ENCODE measurements at regions not wholly inside any gene's neighbourhood (a gene's known extent, or its start where the extent isn't known, plus 50 kb on each side); places are given as distances from the start of the nearest gene placed in this dataset.

DNA sequence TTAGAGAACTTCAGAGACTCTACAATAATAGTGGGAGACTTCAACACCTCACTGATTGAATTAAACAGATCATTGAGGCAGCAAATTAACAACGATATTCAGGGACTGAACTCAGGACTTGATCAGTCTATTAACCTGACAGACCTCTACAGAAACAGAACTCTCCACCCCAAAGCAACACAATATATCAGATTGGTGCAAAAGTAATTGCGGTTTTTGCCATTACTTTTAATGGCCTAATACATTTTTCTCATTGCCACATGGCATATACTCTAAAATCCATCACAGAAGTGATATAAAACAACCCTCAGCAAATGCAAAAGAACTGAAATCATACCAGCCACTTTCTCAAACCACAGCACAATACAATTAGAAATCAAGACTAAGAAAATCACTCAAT lies 298.1 kb upstream of the SGO1 start:
- TF ChIP-seq ZNF521 (tag by site-specific recombination; IDR thresholded peaks at IDR 0.05) (no peak), ZNF184 (tag by site-specific recombination; IDR thresholded peaks at IDR 0.05) (no peak), SCRT1 (tag by site-specific recombination; IDR thresholded peaks at IDR 0.05; ENCODE audit: borderline replicate concordance) (no peak), HOXD13 (CRISPR knock-in tag; IDR thresholded peaks at IDR 0.05; ENCODE audit: borderline replicate concordance) (no peak), TCF7L2 (IDR thresholded peaks at IDR 0.05; ENCODE audit: borderline replicate concordance, low read depth, low read length) (no peak), PRDM1 (tag by site-specific recombination; IDR thresholded peaks at IDR 0.05) (no peak), MZF1 (tag by site-specific recombination; IDR thresholded peaks at IDR 0.05; ENCODE audit: borderline replicate concordance) (no peak), TRIM28 (IDR thresholded peaks at IDR 0.05; ENCODE audit: borderline replicate concordance, low read length) (no peak), ZBTB7A (tag by site-specific recombination; IDR thresholded peaks at IDR 0.05; ENCODE audit: low read depth) (no peak)
- TF ChIP-seq, protein P1, sequence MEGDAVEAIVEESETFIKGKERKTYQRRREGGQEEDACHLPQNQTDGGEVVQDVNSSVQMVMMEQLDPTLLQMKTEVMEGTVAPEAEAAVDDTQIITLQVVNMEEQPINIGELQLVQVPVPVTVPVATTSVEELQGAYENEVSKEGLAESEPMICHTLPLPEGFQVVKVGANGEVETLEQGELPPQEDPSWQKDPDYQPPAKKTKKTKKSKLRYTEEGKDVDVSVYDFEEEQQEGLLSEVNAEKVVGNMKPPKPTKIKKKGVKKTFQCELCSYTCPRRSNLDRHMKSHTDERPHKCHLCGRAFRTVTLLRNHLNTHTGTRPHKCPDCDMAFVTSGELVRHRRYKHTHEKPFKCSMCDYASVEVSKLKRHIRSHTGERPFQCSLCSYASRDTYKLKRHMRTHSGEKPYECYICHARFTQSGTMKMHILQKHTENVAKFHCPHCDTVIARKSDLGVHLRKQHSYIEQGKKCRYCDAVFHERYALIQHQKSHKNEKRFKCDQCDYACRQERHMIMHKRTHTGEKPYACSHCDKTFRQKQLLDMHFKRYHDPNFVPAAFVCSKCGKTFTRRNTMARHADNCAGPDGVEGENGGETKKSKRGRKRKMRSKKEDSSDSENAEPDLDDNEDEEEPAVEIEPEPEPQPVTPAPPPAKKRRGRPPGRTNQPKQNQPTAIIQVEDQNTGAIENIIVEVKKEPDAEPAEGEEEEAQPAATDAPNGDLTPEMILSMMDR (tag by site-specific recombination; IDR thresholded peaks at IDR 0.05), result no peak
- TF ChIP-seq, protein P2, sequence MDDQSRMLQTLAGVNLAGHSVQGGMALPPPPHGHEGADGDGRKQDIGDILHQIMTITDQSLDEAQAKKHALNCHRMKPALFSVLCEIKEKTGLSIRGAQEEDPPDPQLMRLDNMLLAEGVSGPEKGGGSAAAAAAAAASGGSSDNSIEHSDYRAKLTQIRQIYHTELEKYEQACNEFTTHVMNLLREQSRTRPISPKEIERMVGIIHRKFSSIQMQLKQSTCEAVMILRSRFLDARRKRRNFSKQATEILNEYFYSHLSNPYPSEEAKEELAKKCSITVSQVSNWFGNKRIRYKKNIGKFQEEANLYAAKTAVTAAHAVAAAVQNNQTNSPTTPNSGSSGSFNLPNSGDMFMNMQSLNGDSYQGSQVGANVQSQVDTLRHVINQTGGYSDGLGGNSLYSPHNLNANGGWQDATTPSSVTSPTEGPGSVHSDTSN (CRISPR knock-in tag; IDR thresholded peaks at IDR 0.05), result no peak
- TF ChIP-seq, protein P3, sequence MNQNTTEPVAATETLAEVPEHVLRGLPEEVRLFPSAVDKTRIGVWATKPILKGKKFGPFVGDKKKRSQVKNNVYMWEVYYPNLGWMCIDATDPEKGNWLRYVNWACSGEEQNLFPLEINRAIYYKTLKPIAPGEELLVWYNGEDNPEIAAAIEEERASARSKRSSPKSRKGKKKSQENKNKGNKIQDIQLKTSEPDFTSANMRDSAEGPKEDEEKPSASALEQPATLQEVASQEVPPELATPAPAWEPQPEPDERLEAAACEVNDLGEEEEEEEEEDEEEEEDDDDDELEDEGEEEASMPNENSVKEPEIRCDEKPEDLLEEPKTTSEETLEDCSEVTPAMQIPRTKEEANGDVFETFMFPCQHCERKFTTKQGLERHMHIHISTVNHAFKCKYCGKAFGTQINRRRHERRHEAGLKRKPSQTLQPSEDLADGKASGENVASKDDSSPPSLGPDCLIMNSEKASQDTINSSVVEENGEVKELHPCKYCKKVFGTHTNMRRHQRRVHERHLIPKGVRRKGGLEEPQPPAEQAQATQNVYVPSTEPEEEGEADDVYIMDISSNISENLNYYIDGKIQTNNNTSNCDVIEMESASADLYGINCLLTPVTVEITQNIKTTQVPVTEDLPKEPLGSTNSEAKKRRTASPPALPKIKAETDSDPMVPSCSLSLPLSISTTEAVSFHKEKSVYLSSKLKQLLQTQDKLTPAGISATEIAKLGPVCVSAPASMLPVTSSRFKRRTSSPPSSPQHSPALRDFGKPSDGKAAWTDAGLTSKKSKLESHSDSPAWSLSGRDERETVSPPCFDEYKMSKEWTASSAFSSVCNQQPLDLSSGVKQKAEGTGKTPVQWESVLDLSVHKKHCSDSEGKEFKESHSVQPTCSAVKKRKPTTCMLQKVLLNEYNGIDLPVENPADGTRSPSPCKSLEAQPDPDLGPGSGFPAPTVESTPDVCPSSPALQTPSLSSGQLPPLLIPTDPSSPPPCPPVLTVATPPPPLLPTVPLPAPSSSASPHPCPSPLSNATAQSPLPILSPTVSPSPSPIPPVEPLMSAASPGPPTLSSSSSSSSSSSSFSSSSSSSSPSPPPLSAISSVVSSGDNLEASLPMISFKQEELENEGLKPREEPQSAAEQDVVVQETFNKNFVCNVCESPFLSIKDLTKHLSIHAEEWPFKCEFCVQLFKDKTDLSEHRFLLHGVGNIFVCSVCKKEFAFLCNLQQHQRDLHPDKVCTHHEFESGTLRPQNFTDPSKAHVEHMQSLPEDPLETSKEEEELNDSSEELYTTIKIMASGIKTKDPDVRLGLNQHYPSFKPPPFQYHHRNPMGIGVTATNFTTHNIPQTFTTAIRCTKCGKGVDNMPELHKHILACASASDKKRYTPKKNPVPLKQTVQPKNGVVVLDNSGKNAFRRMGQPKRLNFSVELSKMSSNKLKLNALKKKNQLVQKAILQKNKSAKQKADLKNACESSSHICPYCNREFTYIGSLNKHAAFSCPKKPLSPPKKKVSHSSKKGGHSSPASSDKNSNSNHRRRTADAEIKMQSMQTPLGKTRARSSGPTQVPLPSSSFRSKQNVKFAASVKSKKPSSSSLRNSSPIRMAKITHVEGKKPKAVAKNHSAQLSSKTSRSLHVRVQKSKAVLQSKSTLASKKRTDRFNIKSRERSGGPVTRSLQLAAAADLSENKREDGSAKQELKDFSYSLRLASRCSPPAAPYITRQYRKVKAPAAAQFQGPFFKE (tag by site-specific recombination; IDR thresholded peaks at IDR 0.05; ENCODE audit: borderline replicate concordance), result no peak
